Tibial nerve (tissue), 4 donors: ENCODE measurements at regions not wholly inside any gene's neighbourhood (a gene's known extent, or its start where the extent isn't known, plus 50 kb on each side); places are given as distances from the start of the nearest gene placed in this dataset.
"Not testable (repeated sequence)": the region's sequence is repeated elsewhere in the genome, so short reads cannot be mapped to it uniquely, and the experiment has no call there.

Experiments used
- CTCF ChIP-seq, 5 experiments: fragments of 200-600 bp in 3 of 5; fragments of 450-650 bp in 2 of 5; sonication (generic) in 3 of 5; IDR thresholded peaks; one replicate each; pipeline ENCODE4 v1.5.1; 2016 to 2019; ENCODE audit warnings: antibody characterized with exemption in 5 of 5, mild to moderate bottlenecking in 3 of 5, moderate library complexity in 2 of 5
- EP300 ChIP-seq, 2 donors: sonication (generic); formaldehyde crosslinking; IDR thresholded peaks; one replicate each; pipeline ENCODE4 v1.6.1; 2017; ENCODE audit warnings: antibody characterized with exemption in 2 of 2, mild to moderate bottlenecking in 1 of 2

- TF ChIP-seq CTCF, EP300 (IDR thresholded peaks at IDR 0.05): not testable (repeated sequence)
Measured at GRCh38 chr12:27857006-27857405, 77.0 kb upstream of the MANSC4 start.
